OCI-LY7 (cell line): ENCODE measurements at regions not wholly inside any gene's neighbourhood (a gene's known extent, or its start where the extent isn't known, plus 50 kb on each side); places are given as distances from the start of the nearest gene placed in this dataset.

Experiments used
- CTCF ChIP-seq: fragments of 200-600 bp; sonication (generic); conservative IDR thresholded peaks from 2 replicates; pipeline ENCODE4 v1.5.1; 2014; ENCODE audit warnings: mild to moderate bottlenecking, antibody characterized with exemption, low read length, moderate library complexity, mixed read lengths
- EZH2phosphoT487 ChIP-seq: fragments of 200-600 bp; sonication (generic); IDR thresholded peaks from 2 replicates; pipeline ENCODE4 v1.6.1; 2018; ENCODE audit warnings: low read depth, borderline replicate concordance, mild to moderate bottlenecking, mixed run types, antibody characterized with exemption, low read length, moderate library complexity, mixed read lengths

- TF ChIP-seq CTCF (no peak), EZH2phosphoT487 (no peak)
Measured at GRCh38 chr2:126419403-126419802, 236.6 kb upstream of the GYPC start.
